Uterus (tissue), 3 donors: ENCODE measurements at regions not wholly inside any gene's neighbourhood (a gene's known extent, or its start where the extent isn't known, plus 50 kb on each side); places are given as distances from the start of the nearest gene placed in this dataset.

Experiments used
- DNase-seq, 2 donors: peaks; one replicate each; pipeline ENCODE4 v3.0.0-alpha.2; 2019 to 2020
- H3K27ac ChIP-seq, 2 donors: fragments of 200-600 bp; sonication (generic); 1 replicate in 1 of 2; 2 replicates in 1 of 2; pipeline ENCODE4 v1.5.1; 2016 to 2018
- H3K27me3 ChIP-seq, 2 donors: fragments of 200-600 bp; sonication (generic); one replicate each; pipeline ENCODE4 v1.5.1; 2018 to 2019; ENCODE audit warnings: control low read depth in 1 of 2
- H3K36me3 ChIP-seq, 2 donors: fragments of 200-600 bp; sonication (generic); one replicate each; pipeline ENCODE4 v1.5.1; 2019; ENCODE audit warnings: control low read depth in 1 of 2
- H3K4me1 ChIP-seq, 2 donors: fragments of 200-600 bp; sonication (generic); one replicate each; pipeline ENCODE4 v1.5.1; 2018 to 2019; ENCODE audit warnings: control low read depth in 1 of 2
- H3K4me3 ChIP-seq, 2 donors: fragments of 200-600 bp; sonication (generic); 1 replicate in 1 of 2; 2 replicates in 1 of 2; pipeline ENCODE4 v1.5.1; 2018 to 2019; ENCODE audit warnings: mild to moderate bottlenecking in 1 of 2
- H3K9me3 ChIP-seq, 2 donors: fragments of 200-600 bp; sonication (generic); one replicate each; pipeline ENCODE4 v1.5.1; 2019; ENCODE audit warnings: control low read depth in 1 of 2
- CTCF ChIP-seq, 4 experiments: fragments of 200-600 bp in 2 of 4; fragments of 450-650 bp in 2 of 4; sonication (generic) in 2 of 4; IDR thresholded peaks; one replicate each; pipeline ENCODE4 v1.5.1; 2016 to 2019; ENCODE audit warnings: antibody characterized with exemption in 4 of 4, mild to moderate bottlenecking in 2 of 4, moderate library complexity in 1 of 4
- POLR2A ChIP-seq, 2 donors: fragments of 450-650 bp; IDR thresholded peaks; one replicate each; pipeline ENCODE4 v1.6.1; 2016; ENCODE audit warnings: antibody characterized with exemption in 2 of 2, mild to moderate bottlenecking in 1 of 2, moderate library complexity in 1 of 2
- intact Hi-C: fragments of 100-400 bp; cut with DNase I; formaldehyde crosslinking; loops from one replicate; pipeline ENCODE4 v1.15.1; 2023; ENCODE audit warnings: low total_unique reads
- donor health status: DM: yes; HTN: yes; CAD: no.

GRCh38 chr2:118481299-118481698, 366.1 kb downstream of the EN1 start:
- Histone ChIP-seq H3K36me3 (no peaks in the 10 kb centered on the region), H3K4me3 (no peak overlapping the region), H3K9me3 (no peaks in the 10 kb centered on the region), H3K27ac (no peak overlapping the region), H3K27me3 (no peaks in the 10 kb centered on the region), H3K4me1 (no peaks in the 10 kb centered on the region)
- intact Hi-C loops = no loop called here
- TF ChIP-seq POLR2A (IDR thresholded peaks at IDR 0.05) (no peak), CTCF (IDR thresholded peaks at IDR 0.05) (no peak)
- no peak for DNase-seq

DNA sequence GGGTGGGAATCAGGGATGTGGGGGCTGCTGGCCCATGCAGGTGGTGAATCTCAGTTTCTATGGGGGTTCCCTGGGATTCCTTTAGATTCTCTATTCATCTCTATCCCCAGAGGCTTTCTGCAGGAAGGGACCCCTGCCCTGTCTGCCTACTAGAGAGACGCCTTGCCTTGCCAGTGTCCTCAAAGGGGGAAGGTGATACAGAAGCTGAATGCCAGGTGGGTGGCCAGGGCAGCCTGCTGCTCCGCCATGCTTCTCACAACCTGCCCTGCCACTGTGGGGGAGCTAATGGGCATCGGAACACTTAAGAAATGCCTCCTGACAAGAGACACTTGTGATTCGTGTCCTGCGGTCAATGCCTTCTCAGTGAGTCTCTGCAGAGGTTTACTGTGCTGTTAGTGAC, 368.4 kb downstream of the EN1 start:
- no peak overlapping the region for H3K4me3 ChIP-seq
- no peak for TF ChIP-seq CTCF (IDR thresholded peaks at IDR 0.05)
- TF ChIP-seq POLR2A (IDR thresholded peaks at IDR 0.05) = no peak
- DNase-seq = no peak
- H3K9me3 ChIP-seq = no peaks in the 10 kb centered on the region
- no peaks in the 10 kb centered on the region for H3K4me1 ChIP-seq
- intact Hi-C loops = no loop called here
- no peaks in the 10 kb centered on the region for H3K36me3 ChIP-seq
- H3K27ac ChIP-seq = no peak overlapping the region
- H3K27me3 ChIP-seq = no peaks in the 10 kb centered on the region

- Histone ChIP-seq H3K27me3 (no peaks in the 10 kb centered on the region), H3K4me3 (no peak overlapping the region), H3K9me3 (no peaks in the 10 kb centered on the region), H3K36me3 (no peaks in the 10 kb centered on the region), H3K4me1 (no peaks in the 10 kb centered on the region), H3K27ac (no peak overlapping the region)
- no peak for DNase-seq
- intact Hi-C loops = no loop called here
- TF ChIP-seq POLR2A (IDR thresholded peaks at IDR 0.05) (no peak), CTCF (IDR thresholded peaks at IDR 0.05) (no peak)
These were observed 370.2 kb downstream of the EN1 start for GRCh38 chr2:118477111-118477862.

DNA sequence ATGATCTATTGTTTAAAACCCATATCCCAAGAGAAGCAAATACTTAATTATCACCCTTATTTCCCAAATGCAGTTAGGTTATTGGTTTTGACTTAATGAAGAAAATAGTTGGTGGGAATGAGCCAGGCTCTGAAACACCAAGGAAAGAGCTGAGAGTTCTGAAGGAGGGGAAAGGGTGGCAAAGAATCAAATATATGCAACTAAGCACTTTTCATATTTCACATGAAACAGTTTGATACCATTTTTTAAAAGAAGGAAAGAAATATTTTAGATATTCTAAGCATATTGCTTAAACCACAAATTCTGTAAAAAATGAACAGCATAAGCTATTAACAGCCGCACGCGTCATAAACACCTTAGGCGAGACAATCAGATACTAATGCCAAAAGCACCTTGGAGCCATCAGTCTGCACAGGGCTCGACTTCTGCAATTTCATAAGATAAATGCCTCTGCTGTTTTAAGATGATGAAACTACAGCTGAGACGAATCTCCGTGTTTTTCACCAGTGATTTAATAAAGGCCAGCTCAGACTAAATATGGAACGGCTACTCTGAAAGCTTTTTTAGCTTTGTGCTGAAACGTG, 371.7 kb downstream of the EN1 start:
- no peaks in the 10 kb centered on the region for H3K27me3 ChIP-seq
- intact Hi-C loops = no loop called here

More for the DNA sequence above, 371.7 kb downstream of the EN1 start:
- H3K27ac ChIP-seq = no peak overlapping the region
- no peaks in the 10 kb centered on the region for H3K4me1 ChIP-seq
- no peak for DNase-seq
- H3K4me3 ChIP-seq = no peak overlapping the region
- H3K36me3 ChIP-seq = no peaks in the 10 kb centered on the region
- H3K9me3 ChIP-seq = no peaks in the 10 kb centered on the region
- TF ChIP-seq CTCF (IDR thresholded peaks at IDR 0.05) (no peak), POLR2A (IDR thresholded peaks at IDR 0.05) (no peak)
